ENCODE measurements at regions not wholly inside any gene's neighbourhood (a gene's known extent, or its start where the extent isn't known, plus 50 kb on each side); places are given as distances from the start of the nearest gene placed in this dataset.

DNA sequence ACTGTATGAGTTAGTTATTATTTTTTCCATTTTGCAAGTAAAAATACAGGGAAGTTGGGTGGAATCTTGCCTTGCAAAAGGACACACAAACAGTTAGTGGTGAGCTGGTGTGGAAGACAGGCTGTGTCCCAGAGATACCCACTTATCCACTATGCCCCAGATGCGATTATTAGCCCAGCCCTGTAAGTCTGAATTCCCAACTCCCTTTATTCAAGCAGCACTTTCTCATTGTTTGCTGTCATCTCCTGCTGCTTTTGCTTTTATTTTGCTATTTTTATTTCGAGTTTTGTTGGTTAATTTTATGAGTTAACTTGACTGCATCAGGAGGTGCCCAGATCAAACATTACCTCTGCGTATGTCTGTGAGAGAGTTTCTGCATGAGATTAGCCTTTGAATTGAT lies 239.4 kb downstream of the DOK5 start:
- TF ChIP-seq, protein P1, sequence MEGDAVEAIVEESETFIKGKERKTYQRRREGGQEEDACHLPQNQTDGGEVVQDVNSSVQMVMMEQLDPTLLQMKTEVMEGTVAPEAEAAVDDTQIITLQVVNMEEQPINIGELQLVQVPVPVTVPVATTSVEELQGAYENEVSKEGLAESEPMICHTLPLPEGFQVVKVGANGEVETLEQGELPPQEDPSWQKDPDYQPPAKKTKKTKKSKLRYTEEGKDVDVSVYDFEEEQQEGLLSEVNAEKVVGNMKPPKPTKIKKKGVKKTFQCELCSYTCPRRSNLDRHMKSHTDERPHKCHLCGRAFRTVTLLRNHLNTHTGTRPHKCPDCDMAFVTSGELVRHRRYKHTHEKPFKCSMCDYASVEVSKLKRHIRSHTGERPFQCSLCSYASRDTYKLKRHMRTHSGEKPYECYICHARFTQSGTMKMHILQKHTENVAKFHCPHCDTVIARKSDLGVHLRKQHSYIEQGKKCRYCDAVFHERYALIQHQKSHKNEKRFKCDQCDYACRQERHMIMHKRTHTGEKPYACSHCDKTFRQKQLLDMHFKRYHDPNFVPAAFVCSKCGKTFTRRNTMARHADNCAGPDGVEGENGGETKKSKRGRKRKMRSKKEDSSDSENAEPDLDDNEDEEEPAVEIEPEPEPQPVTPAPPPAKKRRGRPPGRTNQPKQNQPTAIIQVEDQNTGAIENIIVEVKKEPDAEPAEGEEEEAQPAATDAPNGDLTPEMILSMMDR (IDR thresholded peaks at IDR 0.05), result no peak
- TF ChIP-seq EZH2 (IDR thresholded peaks at IDR 0.05; ENCODE audit: borderline replicate concordance, insufficient read depth, low read depth, low read length, poor library complexity, severe bottlenecking), result no peak
